Uterus (tissue), 2 donors: ENCODE measurements at regions not wholly inside any gene's neighbourhood (a gene's known extent, or its start where the extent isn't known, plus 50 kb on each side); places are given as distances from the start of the nearest gene placed in this dataset.

Source experiments
- CTCF ChIP-seq, 4 experiments: fragments of 200-600 bp in 2 of 4; fragments of 450-650 bp in 2 of 4; sonication (generic) in 2 of 4; IDR thresholded peaks; one replicate each; pipeline ENCODE4 v1.5.1; 2016 to 2019; ENCODE audit warnings: antibody characterized with exemption in 4 of 4, mild to moderate bottlenecking in 2 of 4, moderate library complexity in 1 of 4
- POLR2A ChIP-seq, 2 donors: fragments of 450-650 bp; IDR thresholded peaks; one replicate each; pipeline ENCODE4 v1.6.1; 2016; ENCODE audit warnings: antibody characterized with exemption in 2 of 2, mild to moderate bottlenecking in 1 of 2, moderate library complexity in 1 of 2

GRCh38 chr18:11526675-11527074, 82.7 kb upstream of the SLC35G4 start:
- no peak for TF ChIP-seq POLR2A (IDR thresholded peaks at IDR 0.05)
- TF ChIP-seq CTCF (IDR thresholded peaks at IDR 0.05): no peak
